ENCODE measurements at regions not wholly inside any gene's neighbourhood (a gene's known extent, or its start where the extent isn't known, plus 50 kb on each side); places are given as distances from the start of the nearest gene placed in this dataset.

- Histone ChIP-seq H4K20me1 (ENCODE audit: control insufficient read depth, extremely low read depth, insufficient read depth, low read length) (no peaks in the 10 kb centered on the region), H3K9me3 (ENCODE audit: control insufficient read depth, insufficient read depth, low read depth, low read length) (no peaks in the 10 kb centered on the region), H2AFZ (ENCODE audit: low read length) (no peak overlapping the region), H3K36me3 (ENCODE audit: control insufficient read depth, insufficient read depth, low read length) (no peaks in the 10 kb centered on the region), H3K4me2 (ENCODE audit: extremely low read depth, insufficient read depth, low read length) (peak overlapping the region; percentile 68), H3K4me1 (ENCODE audit: control insufficient read depth, extremely low read depth, insufficient read depth, low read length) (peaks cover 9% of the 10 kb centered on the region), H3K27me3 (ENCODE audit: control insufficient read depth, insufficient read depth, low read length) (peaks cover 9% of the 10 kb centered on the region), H3K9ac (ENCODE audit: insufficient read depth, low read length) (no peak overlapping the region), H3K4me3 (replicated peaks in 1 of 4; ENCODE audit: control extremely low read depth in 1 of 4, insufficient read depth in 1 of 4, low read depth in 3 of 4, low read length in 4 of 4) (no peak overlapping the region), H3K27ac (ENCODE audit: insufficient read depth, low read length) (no peak overlapping the region), H3K79me2 (ENCODE audit: control insufficient read depth, insufficient read depth, low read length) (no peaks in the 10 kb centered on the region)
- TF ChIP-seq EZH2 (IDR thresholded peaks at IDR 0.05; ENCODE audit: low read length, missing control alignments) (no peak), CTCF (conservative IDR thresholded peaks at IDR 0.05 in 1 of 2, IDR thresholded peaks at IDR 0.05 in 1 of 2; ENCODE audit: low read depth in 1 of 2, low read length in 2 of 2) (no peak)
- peak; percentile 23 to 92 for DNase-seq (ENCODE audit: low read depth in 2 of 2)
These were observed 54.6 kb upstream of the PITRM1 start for GRCh38 chr10:3226960-3227744.

- Histone ChIP-seq H3K27me3 (ENCODE audit: control insufficient read depth, insufficient read depth, low read length) (peaks cover 4% of the 10 kb centered on the region), H3K4me3 (replicated peaks in 1 of 4; ENCODE audit: control extremely low read depth in 1 of 4, insufficient read depth in 1 of 4, low read depth in 3 of 4, low read length in 4 of 4) (no peak overlapping the region), H3K4me2 (ENCODE audit: extremely low read depth, insufficient read depth, low read length) (no peak overlapping the region), H4K20me1 (ENCODE audit: control insufficient read depth, extremely low read depth, insufficient read depth, low read length) (no peaks in the 10 kb centered on the region), H3K27ac (ENCODE audit: insufficient read depth, low read length) (no peak overlapping the region), H2AFZ (ENCODE audit: low read length) (no peak overlapping the region), H3K9me3 (ENCODE audit: control insufficient read depth, insufficient read depth, low read depth, low read length) (no peaks in the 10 kb centered on the region), H3K36me3 (ENCODE audit: control insufficient read depth, insufficient read depth, low read length) (no peaks in the 10 kb centered on the region), H3K4me1 (ENCODE audit: control insufficient read depth, extremely low read depth, insufficient read depth, low read length) (peaks cover 9% of the 10 kb centered on the region), H3K9ac (ENCODE audit: insufficient read depth, low read length) (no peak overlapping the region), H3K79me2 (ENCODE audit: control insufficient read depth, insufficient read depth, low read length) (no peaks in the 10 kb centered on the region)
- peak; percentile 16 to 91 for DNase-seq (ENCODE audit: low read depth in 2 of 2)
- no peak for TF ChIP-seq EZH2 (IDR thresholded peaks at IDR 0.05; ENCODE audit: low read length, missing control alignments)
- no peak for TF ChIP-seq CTCF (conservative IDR thresholded peaks at IDR 0.05 in 1 of 2, IDR thresholded peaks at IDR 0.05 in 1 of 2; ENCODE audit: low read depth in 1 of 2, low read length in 2 of 2)
These were observed 53.0 kb upstream of the PITRM1 start for GRCh38 chr10:3225561-3225960.

- no peak for DNase-seq (ENCODE audit: low read depth in 2 of 2)
- Histone ChIP-seq H4K20me1 (ENCODE audit: control insufficient read depth, extremely low read depth, insufficient read depth, low read length) (no peaks in the 10 kb centered on the region), H2AFZ (ENCODE audit: low read length) (no peak overlapping the region), H3K4me3 (replicated peaks in 1 of 4; ENCODE audit: control extremely low read depth in 1 of 4, insufficient read depth in 1 of 4, low read depth in 3 of 4, low read length in 4 of 4) (no peak overlapping the region), H3K9me3 (ENCODE audit: control insufficient read depth, insufficient read depth, low read depth, low read length) (no peaks in the 10 kb centered on the region), H3K36me3 (ENCODE audit: control insufficient read depth, insufficient read depth, low read length) (no peaks in the 10 kb centered on the region), H3K4me2 (ENCODE audit: extremely low read depth, insufficient read depth, low read length) (no peak overlapping the region), H3K9ac (ENCODE audit: insufficient read depth, low read length) (no peak overlapping the region), H3K27me3 (ENCODE audit: control insufficient read depth, insufficient read depth, low read length) (peaks cover 2% of the 10 kb centered on the region), H3K79me2 (ENCODE audit: control insufficient read depth, insufficient read depth, low read length) (no peaks in the 10 kb centered on the region), H3K4me1 (ENCODE audit: control insufficient read depth, extremely low read depth, insufficient read depth, low read length) (peaks cover 9% of the 10 kb centered on the region), H3K27ac (ENCODE audit: insufficient read depth, low read length) (no peak overlapping the region)
- TF ChIP-seq CTCF (conservative IDR thresholded peaks at IDR 0.05 in 1 of 2, IDR thresholded peaks at IDR 0.05 in 1 of 2; ENCODE audit: low read depth in 1 of 2, low read length in 2 of 2) (no peak), EZH2 (IDR thresholded peaks at IDR 0.05; ENCODE audit: low read length, missing control alignments) (no peak)
These were observed 51.7 kb upstream of the PITRM1 start for GRCh38 chr10:3224241-3224640.
